HFF-Myc (cell line): ENCODE measurements at regions not wholly inside any gene's neighbourhood (a gene's known extent, or its start where the extent isn't known, plus 50 kb on each side); places are given as distances from the start of the nearest gene placed in this dataset.

ENCODE experiments used
- DNase-seq: peaks from one replicate; pipeline ENCODE4 v3.0.0-alpha.2; 2011; ENCODE audit warnings: low read depth; ENCODE audit errors: extremely low read depth
- H3K4me3 ChIP-seq: replicated peaks from 2 replicates; pipeline ENCODE4 v1.5.1; 2011; ENCODE audit warnings: low read depth, mild to moderate bottlenecking, control low read depth, low read length
- TF ChIP-seq, protein P1 (sequence below): IDR thresholded peaks from 2 replicates; pipeline ENCODE4 v1.5.1; 2012; ENCODE audit warnings: mild to moderate bottlenecking, low read depth, low read length, control low read depth; ENCODE audit errors: missing control alignments

- TF ChIP-seq, protein P1, sequence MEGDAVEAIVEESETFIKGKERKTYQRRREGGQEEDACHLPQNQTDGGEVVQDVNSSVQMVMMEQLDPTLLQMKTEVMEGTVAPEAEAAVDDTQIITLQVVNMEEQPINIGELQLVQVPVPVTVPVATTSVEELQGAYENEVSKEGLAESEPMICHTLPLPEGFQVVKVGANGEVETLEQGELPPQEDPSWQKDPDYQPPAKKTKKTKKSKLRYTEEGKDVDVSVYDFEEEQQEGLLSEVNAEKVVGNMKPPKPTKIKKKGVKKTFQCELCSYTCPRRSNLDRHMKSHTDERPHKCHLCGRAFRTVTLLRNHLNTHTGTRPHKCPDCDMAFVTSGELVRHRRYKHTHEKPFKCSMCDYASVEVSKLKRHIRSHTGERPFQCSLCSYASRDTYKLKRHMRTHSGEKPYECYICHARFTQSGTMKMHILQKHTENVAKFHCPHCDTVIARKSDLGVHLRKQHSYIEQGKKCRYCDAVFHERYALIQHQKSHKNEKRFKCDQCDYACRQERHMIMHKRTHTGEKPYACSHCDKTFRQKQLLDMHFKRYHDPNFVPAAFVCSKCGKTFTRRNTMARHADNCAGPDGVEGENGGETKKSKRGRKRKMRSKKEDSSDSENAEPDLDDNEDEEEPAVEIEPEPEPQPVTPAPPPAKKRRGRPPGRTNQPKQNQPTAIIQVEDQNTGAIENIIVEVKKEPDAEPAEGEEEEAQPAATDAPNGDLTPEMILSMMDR, result no peak
- H3K4me3 ChIP-seq, result no peak overlapping the region
- no peak for DNase-seq
Observed at GRCh38 chr20:60930023-60930790, 321.9 kb upstream of the CDH4 start.

DNA sequence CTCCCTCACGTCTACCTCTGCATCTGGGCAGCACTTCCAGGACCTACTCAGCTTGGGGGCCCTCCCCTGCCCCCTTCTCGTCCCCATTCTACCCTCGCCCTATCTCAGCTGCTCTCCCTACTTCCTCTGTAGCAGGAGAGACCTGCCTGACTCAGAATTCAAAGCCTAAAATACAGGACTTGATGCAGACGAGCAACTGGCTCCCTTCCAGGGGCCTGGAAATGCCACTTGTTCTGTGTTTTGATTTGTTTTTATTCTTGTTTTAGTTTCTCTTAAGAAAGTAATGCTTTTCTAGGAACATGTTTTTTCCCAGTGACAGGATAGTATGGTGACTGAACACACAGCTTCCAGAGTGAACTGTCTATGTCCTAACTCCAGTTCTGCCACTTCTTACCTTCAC lies 320.4 kb upstream of the CDH4 start:
- no peak overlapping the region for H3K4me3 ChIP-seq
- TF ChIP-seq, protein P1, result no peak
- DNase-seq, result no peak

GRCh38 chr20:60934724-60935123 lies 317.3 kb upstream of the CDH4 start:
- DNase-seq, result no peak
- TF ChIP-seq, protein P1, result no peak
- no peak overlapping the region for H3K4me3 ChIP-seq

DNA sequence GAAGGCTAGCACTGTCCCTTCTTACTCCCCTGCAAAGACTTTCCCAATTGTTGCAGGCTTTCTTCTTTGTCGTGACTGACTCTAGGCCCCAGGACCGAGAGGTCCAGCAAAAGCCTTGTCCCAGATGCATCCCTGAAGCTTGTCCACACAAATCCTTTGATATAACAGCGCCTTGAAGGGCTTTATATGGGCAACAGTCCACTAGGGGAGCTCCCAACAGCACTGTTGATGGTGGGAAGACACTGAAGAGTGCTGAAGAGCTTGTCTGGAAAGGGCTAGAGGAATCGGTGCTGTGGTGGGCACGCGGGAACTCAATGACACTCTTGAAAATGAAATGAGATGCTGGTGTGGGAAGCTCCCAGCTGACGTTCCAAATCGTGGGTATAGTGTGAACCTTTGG lies 316.1 kb upstream of the CDH4 start:
- TF ChIP-seq, protein P1, result no peak
- DNase-seq, result no peak
- no peak overlapping the region for H3K4me3 ChIP-seq

GRCh38 chr20:60937585-60937984 lies 314.5 kb upstream of the CDH4 start:
- H3K4me3 ChIP-seq, result no peak overlapping the region
- no peak for DNase-seq
- TF ChIP-seq, protein P1, result no peak

- TF ChIP-seq, protein P1, result no peak
- H3K4me3 ChIP-seq, result no peak overlapping the region
- DNase-seq, result no peak
Observed at GRCh38 chr20:60941379-60941778, 310.7 kb upstream of the CDH4 start.

GRCh38 chr20:60947819-60948218 lies 304.2 kb upstream of the CDH4 start:
- no peak for DNase-seq
- TF ChIP-seq, protein P1, result no peak
- no peak overlapping the region for H3K4me3 ChIP-seq
